ENCODE measurements at regions not wholly inside any gene's neighbourhood (a gene's known extent, or its start where the extent isn't known, plus 50 kb on each side); places are given as distances from the start of the nearest gene placed in this dataset.
A peak's percentile ranks its signal among the peaks of the same experiment; 100 is the strongest.
"Not testable (repeated sequence)": the region's sequence is repeated elsewhere in the genome, so short reads cannot be mapped to it uniquely, and the experiment has no call there.

DNA sequence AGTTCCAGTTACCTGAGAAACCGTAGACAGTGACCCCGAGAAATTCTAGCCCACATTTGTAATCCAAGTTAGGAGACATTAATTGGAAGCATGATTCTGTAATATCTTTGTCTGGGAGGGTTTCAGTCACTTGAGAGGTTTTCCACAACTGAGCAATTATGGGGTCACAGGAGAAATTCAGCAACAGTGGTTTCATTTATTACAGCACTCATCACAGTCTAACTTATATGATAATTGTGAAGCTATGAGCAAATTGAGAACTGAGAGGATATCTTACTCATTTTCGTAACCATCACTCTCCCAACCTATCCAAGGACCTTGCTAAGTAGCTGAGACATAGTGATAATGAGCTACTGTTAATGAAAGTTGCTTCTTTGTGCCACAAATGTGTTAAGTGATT, 328.5 kb upstream of the PPP2R3A start:
- Histone ChIP-seq H3K27ac (no peak overlapping the region), H3K4me1 (replicated peaks in 1 of 2) (peaks cover 4% of the 10 kb centered on the region in 2 donors), H3K4me3 (no peak overlapping the region)
- WGBS, 10 experiments: 8 to 100% (median 82%) methylated on average over 1 to 3 of the region's 3 CpGs; no CpG with 5 or more reads in 2 of the 10 experiments
- no peak for ATAC-seq (replicated peaks in 6 of 8)
- in situ Hi-C loops (cut with MboI; ENCODE audit: low pct_unique_long_range_greater_than_20kb in 2 of 9, low sequenced_read_pairs in 9 of 9, unreplicated experiment in 9 of 9): no loop called here

DNA sequence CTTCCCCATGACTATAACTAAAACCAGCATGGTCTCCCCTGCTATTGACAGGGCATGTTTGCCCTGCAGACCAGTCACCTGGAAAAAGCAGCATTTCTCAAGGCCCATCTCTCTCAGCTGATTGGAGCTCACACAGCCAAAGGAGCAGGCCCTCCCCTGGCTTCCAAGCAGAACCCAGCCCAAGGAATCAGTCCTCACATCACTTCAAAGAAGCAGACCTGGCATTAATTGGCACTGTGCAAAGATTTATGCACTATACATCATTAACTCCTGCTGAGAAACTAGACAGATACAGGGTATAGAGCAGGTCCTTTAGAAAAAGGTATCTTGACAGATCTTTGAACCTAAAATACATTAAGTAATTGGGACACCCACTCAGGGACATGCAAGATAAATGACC, 323.8 kb upstream of the PPP2R3A start:
- in situ Hi-C loops (cut with MboI; ENCODE audit: low pct_unique_long_range_greater_than_20kb in 2 of 9, low sequenced_read_pairs in 9 of 9, unreplicated experiment in 9 of 9): no loop called here
- no peak for ATAC-seq (replicated peaks in 6 of 8)
- H3K27ac ChIP-seq: no peak overlapping the region

DNA sequence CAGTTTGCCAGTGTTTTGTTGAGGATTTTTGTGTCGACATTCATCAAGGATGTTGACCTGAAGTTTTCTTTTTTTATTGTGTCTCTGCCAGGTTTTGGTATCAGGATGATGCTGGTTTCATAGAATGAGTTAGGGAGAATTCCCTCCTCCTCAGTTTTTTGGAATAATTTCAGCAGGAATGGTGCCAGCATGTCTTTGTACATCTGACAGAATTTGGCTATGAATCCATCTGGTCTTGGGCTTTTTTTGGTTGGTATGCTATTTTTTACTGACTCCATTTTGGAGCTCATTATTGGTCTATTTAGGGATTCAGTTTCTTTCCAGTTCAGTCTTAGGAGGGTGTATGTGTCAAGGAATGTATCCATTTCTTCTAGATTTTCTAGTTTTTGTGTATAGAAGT, 320.0 kb upstream of the PPP2R3A start:
- 50 to 100% (median 69%) methylated on average over 1 of the region's 1 CpG; no CpG with 5 or more reads in 4 of the 10 experiments for WGBS, 10 experiments
- no peak overlapping the region for H3K4me3 ChIP-seq
- ATAC-seq (replicated peaks in 6 of 8): no peak
- in situ Hi-C loops (cut with MboI; ENCODE audit: low pct_unique_long_range_greater_than_20kb in 2 of 9, low sequenced_read_pairs in 9 of 9, unreplicated experiment in 9 of 9): no loop called here
- H3K27ac ChIP-seq: no peak overlapping the region
- peaks cover 0 to 4% of the 10 kb centered on the region in 2 donors for H3K4me1 ChIP-seq (replicated peaks in 1 of 2)

More for the DNA sequence above, 323.8 kb upstream of the PPP2R3A start:
- Histone ChIP-seq H3K4me1 (replicated peaks in 1 of 2) (peaks cover 0 to 4% of the 10 kb centered on the region in 2 donors), H3K4me3 (no peak overlapping the region)

DNA sequence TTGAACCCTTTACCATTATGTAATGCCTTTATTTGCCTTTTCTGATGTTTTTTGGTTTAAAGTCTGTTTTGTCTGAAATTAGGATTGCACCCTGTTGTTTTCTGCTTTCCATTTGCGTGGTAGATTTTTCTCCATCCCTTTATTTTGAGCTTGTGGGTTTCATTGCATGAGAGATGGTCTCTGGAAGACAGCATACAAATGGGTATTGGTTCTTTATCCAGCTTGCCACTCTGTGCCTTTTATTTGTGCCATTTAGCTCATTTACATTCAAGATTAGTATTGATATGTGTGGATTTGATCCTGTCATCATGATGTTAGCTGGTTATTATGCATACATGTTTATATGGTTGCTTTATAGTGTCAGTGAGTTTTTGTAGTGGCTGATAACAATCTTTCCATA, 318.7 kb upstream of the PPP2R3A start:
- 0 to 92% (median 40%) methylated on average over 1 of the region's 1 CpG; no CpG with 5 or more reads in 3 of the 10 experiments for WGBS, 10 experiments
- H3K27ac ChIP-seq: no peak overlapping the region
- ATAC-seq (replicated peaks in 6 of 8): no peak
- no peak overlapping the region for H3K4me3 ChIP-seq
- in situ Hi-C loops (cut with MboI; ENCODE audit: low pct_unique_long_range_greater_than_20kb in 2 of 9, low sequenced_read_pairs in 9 of 9, unreplicated experiment in 9 of 9): no loop called here
- H3K4me1 ChIP-seq (replicated peaks in 1 of 2): no peaks in the 10 kb centered on the region

DNA sequence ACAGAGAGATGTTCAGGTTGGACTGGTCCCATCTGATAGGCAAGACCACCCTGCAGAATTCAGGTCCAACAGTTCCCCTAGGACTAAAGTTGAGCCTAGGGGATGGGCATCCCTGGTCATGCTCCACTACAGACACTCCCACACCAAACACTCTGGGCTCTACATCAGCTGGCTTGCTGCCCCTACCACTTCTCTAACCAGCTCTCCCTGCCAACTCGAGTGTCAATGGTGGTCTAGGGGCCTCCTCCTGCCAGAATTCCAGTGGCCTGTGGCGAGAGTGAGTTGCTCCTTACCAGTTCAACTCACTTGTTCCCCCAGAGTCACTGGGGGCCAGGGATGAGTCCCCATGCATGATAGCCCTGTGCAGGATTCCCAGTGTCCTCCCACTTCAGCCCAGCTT, 316.2 kb upstream of the PPP2R3A start:
- in situ Hi-C loops (cut with MboI; ENCODE audit: low pct_unique_long_range_greater_than_20kb in 2 of 9, low sequenced_read_pairs in 9 of 9, unreplicated experiment in 9 of 9): no loop called here
- Histone ChIP-seq H3K4me3 (no peak overlapping the region), H3K4me1 (replicated peaks in 1 of 2) (peaks cover 0 to 3% of the 10 kb centered on the region in 2 donors), H3K27ac (no peak overlapping the region)
- ATAC-seq (replicated peaks in 6 of 8): no peak
- WGBS, 10 experiments: 0 to 80% (median 40%) methylated on average over 1 to 2 of the region's 2 CpGs; no CpG with 5 or more reads in 5 of the 10 experiments

DNA sequence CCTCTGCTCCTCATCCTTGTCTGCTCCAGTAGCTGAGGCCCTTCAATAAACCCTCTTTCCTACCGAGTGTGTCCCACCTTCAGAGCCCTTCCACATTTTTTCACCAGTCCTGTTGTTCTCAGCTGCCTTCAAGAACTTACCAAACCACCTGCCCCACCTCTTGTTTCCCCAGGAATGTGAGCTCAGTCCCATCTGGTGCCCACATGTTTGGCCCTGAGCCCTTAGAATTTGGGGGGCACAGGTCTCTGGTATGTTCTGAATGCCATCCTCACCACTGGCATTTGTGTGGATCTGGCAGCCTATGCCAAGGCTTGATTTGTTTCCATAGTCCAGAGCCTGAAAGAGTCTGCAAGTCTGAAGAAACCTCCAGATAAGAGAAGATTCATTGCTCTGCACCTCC, 315.2 kb upstream of the PPP2R3A start:
- WGBS, 10 experiments: 0 to 80% (median 80%) methylated on average over 1 of the region's 1 CpG; no CpG with 5 or more reads in 7 of the 10 experiments
- in situ Hi-C loops (cut with MboI; ENCODE audit: low pct_unique_long_range_greater_than_20kb in 2 of 9, low sequenced_read_pairs in 9 of 9, unreplicated experiment in 9 of 9): no loop called here
- ATAC-seq (replicated peaks in 6 of 8): no peak

DNA sequence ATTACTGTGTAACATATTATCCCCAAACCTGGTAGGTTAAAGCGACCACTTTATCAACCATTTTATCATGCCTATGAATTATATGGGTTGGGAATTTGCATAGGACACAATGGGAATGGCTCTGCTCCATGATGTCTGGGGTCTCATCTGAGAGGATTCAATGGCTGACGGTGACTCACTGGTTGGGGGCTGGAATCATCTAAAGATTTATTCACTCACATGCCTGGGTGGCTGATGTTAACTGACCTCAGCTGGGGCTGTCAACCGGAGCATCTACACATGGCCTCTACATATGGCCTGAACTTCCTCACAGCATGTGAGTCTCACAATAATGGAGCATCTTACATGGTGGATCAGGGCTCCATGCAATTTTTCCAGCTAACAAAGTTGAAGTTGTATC, 313.1 kb upstream of the PPP2R3A start:
- Histone ChIP-seq H3K4me3 (no peak overlapping the region), H3K4me1 (replicated peaks in 1 of 2) (peaks cover 0 to 3% of the 10 kb centered on the region in 2 donors), H3K27ac (no peak overlapping the region)
- 0 to 83% (median 60%) methylated on average over 1 to 3 of the region's 3 CpGs; no CpG with 5 or more reads in 5 of the 10 experiments for WGBS, 10 experiments
- in situ Hi-C loops (cut with MboI; ENCODE audit: low pct_unique_long_range_greater_than_20kb in 2 of 9, low sequenced_read_pairs in 9 of 9, unreplicated experiment in 9 of 9): no loop called here
- ATAC-seq (replicated peaks in 6 of 8): peak in 3 of 8 experiments; percentile 50 to 59 (median 57)

More for the DNA sequence above, 315.2 kb upstream of the PPP2R3A start:
- no peak overlapping the region for H3K27ac ChIP-seq
- peaks cover 0 to 3% of the 10 kb centered on the region in 2 donors for H3K4me1 ChIP-seq (replicated peaks in 1 of 2)
- no peak overlapping the region for H3K4me3 ChIP-seq

DNA sequence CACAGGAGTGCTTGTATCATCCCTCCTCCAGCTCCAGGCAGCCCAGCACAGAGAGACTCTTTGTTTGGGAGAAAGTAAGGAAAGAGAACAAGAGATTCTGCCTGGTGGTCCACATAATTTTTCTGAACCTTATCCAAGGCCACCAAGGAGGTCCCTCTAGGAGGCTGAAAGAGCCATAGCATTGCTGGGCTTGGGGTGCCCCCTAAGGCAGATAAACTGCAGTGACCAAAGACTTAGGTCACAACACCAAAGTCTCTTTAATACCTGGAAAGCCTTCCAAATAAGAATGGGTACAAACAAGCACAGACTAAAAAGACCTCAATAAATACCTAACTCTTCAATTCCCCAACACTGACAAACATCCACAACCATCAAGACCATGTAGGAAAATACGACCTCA, 310.2 kb upstream of the PPP2R3A start:
- no peak for ATAC-seq (replicated peaks in 6 of 8)
- 0 to 100% (median 67%) methylated on average over 1 of the region's 1 CpG; no CpG with 5 or more reads in 3 of the 10 experiments for WGBS, 10 experiments
- no peak overlapping the region for H3K27ac ChIP-seq
- in situ Hi-C loops (cut with MboI; ENCODE audit: low pct_unique_long_range_greater_than_20kb in 2 of 9, low sequenced_read_pairs in 9 of 9, unreplicated experiment in 9 of 9): no loop called here
- H3K4me3 ChIP-seq: no peak overlapping the region
- peaks cover 0 to 3% of the 10 kb centered on the region in 2 donors for H3K4me1 ChIP-seq (replicated peaks in 1 of 2)

DNA sequence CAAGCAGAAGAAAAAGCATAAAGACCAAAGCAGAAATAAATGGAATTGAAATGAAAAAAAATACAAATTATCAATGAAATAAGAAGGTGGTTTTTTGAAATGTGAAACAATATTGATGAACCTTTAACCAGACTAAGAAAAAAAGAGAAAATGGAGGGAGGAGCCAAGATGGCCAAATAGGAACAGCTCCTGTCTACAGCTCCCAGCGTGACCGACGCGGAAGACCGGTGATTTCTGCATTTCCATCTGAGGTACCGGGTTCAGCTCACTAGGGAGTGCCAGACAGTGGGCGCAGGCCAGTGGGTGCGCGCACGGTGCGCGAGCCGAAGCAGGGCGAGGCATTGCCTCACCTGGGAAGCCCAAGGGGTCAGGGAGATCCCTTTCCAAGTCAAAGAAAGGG, 307.1 kb upstream of the PPP2R3A start:
- ATAC-seq (replicated peaks in 6 of 8); in situ Hi-C loops (cut with MboI; ENCODE audit: low pct_unique_long_range_greater_than_20kb in 2 of 9, low sequenced_read_pairs in 9 of 9, unreplicated experiment in 9 of 9); H3K4me1 ChIP-seq (replicated peaks in 1 of 2): not testable (repeated sequence)
- H3K4me3 ChIP-seq: peak overlapping the region in 3 of 5 donors; percentile 27 to 35 (median 34)
- 20 to 76% (median 43%) methylated on average over 2 to 6 of the region's 14 CpGs; no CpG with 5 or more reads in 3 of the 10 experiments for WGBS, 10 experiments
- peak overlapping the region in 1 of 2 donors; percentile 46 for H3K27ac ChIP-seq

DNA sequence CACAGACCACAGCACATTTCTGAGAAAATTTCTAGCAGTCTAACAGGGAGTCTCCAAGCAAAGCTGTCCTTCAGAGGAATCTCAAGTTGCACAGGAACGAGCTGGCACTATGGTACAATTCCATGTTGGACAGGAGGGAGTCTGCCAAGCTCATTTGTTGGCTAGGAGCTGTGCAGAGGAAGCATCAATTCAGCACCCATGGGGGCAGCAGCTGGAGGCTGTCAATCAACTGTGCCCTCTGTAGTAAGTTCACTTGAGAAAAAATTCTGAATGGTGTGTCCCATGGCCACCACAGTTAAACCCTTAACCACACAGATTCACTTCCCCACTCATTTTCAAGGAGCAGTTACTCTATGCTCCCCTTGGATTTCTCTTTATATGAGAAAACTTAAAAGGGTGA, 298.5 kb upstream of the PPP2R3A start:
- Histone ChIP-seq H3K27ac (no peak overlapping the region), H3K4me3 (no peak overlapping the region), H3K4me1 (replicated peaks in 1 of 2) (no peaks in the 10 kb centered on the region)
- WGBS, 10 experiments: 0 to 71% (median 36%) methylated on average over 1 of the region's 1 CpG; no CpG with 5 or more reads in 5 of the 10 experiments
- no peak for ATAC-seq (replicated peaks in 6 of 8)
- in situ Hi-C loops (cut with MboI; ENCODE audit: low pct_unique_long_range_greater_than_20kb in 2 of 9, low sequenced_read_pairs in 9 of 9, unreplicated experiment in 9 of 9): no loop called here

DNA sequence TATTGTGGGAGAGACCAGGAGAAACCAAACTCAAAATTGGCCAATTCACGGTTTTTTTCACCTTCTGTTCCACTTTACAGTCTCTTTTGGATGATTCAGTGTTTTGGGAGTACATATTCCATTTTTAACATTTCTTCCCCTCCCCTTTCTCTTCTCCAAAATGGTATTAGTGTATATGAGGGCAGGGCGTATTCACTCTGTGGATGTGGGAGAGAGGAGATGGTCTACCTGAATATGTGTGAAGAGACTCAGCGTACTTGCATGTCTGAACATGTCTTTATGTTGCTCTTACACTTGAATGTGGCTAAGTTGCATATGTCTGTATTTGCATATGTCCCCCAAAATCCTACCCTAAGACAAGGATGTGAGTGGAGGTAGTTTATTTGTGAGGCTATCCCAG, 291.0 kb upstream of the PPP2R3A start:
- ATAC-seq (replicated peaks in 6 of 8): peak in 2 of 8 experiments; percentile 55 to 75
- in situ Hi-C loops (cut with MboI; ENCODE audit: low pct_unique_long_range_greater_than_20kb in 2 of 9, low sequenced_read_pairs in 9 of 9, unreplicated experiment in 9 of 9): no loop called here
- WGBS, 10 experiments: 11 to 95% (median 54%) methylated on average over 2 to 3 of the region's 3 CpGs; no CpG with 5 or more reads in 3 of the 10 experiments
- H3K4me3 ChIP-seq: no peak overlapping the region
- no peak overlapping the region for H3K27ac ChIP-seq
- no peaks in the 10 kb centered on the region for H3K4me1 ChIP-seq (replicated peaks in 1 of 2)

DNA sequence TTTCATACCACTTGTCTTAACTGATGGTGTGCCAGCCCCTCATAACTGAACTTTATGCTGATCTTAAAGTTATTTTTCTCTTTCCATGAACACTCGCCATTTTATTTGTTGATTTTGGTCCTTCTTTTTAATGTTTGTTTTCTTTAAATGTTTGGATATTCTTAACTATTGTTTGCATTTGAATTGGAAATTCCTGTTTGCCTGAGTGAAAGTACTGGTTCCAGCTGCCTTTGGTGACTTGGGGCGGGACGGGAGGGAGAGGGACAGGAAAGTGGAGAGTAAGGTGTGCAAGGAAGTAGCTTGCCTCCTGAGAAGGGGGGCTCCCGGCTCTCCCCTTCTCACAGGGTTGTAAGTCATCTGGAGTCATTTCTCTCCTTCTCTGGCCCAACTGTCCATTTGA, 287.1 kb upstream of the PPP2R3A start:
- WGBS, 10 experiments: 10 to 100% (median 71%) methylated on average over 1 to 2 of the region's 4 CpGs; no CpG with 5 or more reads in 2 of the 10 experiments
- no peak overlapping the region for H3K4me3 ChIP-seq
- H3K27ac ChIP-seq: no peak overlapping the region
- H3K4me1 ChIP-seq (replicated peaks in 1 of 2): no peaks in the 10 kb centered on the region
- no peak for ATAC-seq (replicated peaks in 6 of 8)
- in situ Hi-C loops (cut with MboI; ENCODE audit: low pct_unique_long_range_greater_than_20kb in 2 of 9, low sequenced_read_pairs in 9 of 9, unreplicated experiment in 9 of 9): no loop called here

DNA sequence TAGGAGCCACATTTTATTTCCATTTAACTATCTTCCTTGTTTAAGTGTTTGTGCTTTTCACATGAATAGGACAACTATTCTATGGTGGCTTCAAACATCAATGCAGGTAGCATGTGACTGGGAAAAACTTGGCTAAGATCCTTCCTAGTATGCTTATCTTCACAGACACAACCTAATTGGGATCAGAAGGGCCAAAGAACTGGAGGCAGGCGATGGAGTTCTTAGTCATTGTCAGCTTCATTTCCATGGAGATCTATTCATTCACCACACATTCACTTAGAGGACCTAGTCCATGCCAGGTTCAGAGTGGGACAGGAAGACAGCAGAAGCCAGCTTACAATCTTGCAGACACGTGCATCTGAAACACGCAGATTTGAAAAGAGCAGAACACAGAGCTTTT, 277.5 kb upstream of the PPP2R3A start:
- Histone ChIP-seq H3K4me1 (replicated peaks in 1 of 2) (no peaks in the 10 kb centered on the region), H3K4me3 (no peak overlapping the region), H3K27ac (no peak overlapping the region)
- peak in 3 of 8 experiments; percentile 15 to 39 (median 24) for ATAC-seq (replicated peaks in 6 of 8)
- in situ Hi-C loops (cut with MboI; ENCODE audit: low pct_unique_long_range_greater_than_20kb in 2 of 9, low sequenced_read_pairs in 9 of 9, unreplicated experiment in 9 of 9): no loop called here
- WGBS, 10 experiments: 7 to 90% (median 80%) methylated on average over 1 to 3 of the region's 3 CpGs; no CpG with 5 or more reads in 3 of the 10 experiments

DNA sequence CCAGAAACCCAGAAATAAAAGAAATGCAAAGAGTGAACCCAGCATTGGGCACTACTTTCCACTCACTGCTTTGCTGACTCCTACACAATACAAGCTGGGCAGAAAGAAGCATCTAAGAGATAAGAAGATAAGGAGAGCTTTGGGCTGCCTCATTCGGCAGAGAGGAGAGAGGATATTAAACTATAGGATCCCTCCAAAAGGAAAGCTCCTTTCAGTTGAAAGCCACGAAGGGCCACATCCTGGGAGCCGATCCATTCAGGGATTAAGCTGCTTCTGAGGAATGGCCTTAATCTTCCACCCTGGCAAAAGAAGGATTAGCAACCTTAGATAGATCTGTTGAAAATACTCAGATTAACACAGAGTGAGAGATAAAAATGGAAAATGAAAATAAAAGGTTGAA, 274.9 kb upstream of the PPP2R3A start:
- Histone ChIP-seq H3K4me3 (no peak overlapping the region), H3K27ac (no peak overlapping the region), H3K4me1 (replicated peaks in 1 of 2) (no peaks in the 10 kb centered on the region)
- 17 to 100% (median 85%) methylated on average over 1 to 3 of the region's 3 CpGs; no CpG with 5 or more reads in 2 of the 10 experiments for WGBS, 10 experiments
- no peak for ATAC-seq (replicated peaks in 6 of 8)
- in situ Hi-C loops (cut with MboI; ENCODE audit: low pct_unique_long_range_greater_than_20kb in 2 of 9, low sequenced_read_pairs in 9 of 9, unreplicated experiment in 9 of 9): no loop called here

Measured in motor neuron (in vitro differentiated cells).